Peyer's patch (tissue), 4 donors: ENCODE measurements at regions not wholly inside any gene's neighbourhood (a gene's known extent, or its start where the extent isn't known, plus 50 kb on each side); places are given as distances from the start of the nearest gene placed in this dataset.

Experiments used
- CTCF ChIP-seq, 6 experiments: fragments of 450-650 bp in 4 of 6; fragments of 200-600 bp in 2 of 6; sonication (generic) in 1 of 6; IDR thresholded peaks; one replicate each; pipeline ENCODE4 v1.5.1; 2017 to 2019; ENCODE audit warnings: antibody characterized with exemption in 6 of 6, mild to moderate bottlenecking in 3 of 6, moderate library complexity in 1 of 6
- POLR2A ChIP-seq, 2 donors: fragments of 450-650 bp; IDR thresholded peaks; one replicate each; pipeline ENCODE4 v1.5.1; 2017; ENCODE audit warnings: antibody characterized with exemption in 2 of 2, mild to moderate bottlenecking in 2 of 2, moderate library complexity in 2 of 2

GRCh38 chr13:80438521-80438920, 97.6 kb upstream of the SPRY2 start:
- TF ChIP-seq CTCF (IDR thresholded peaks at IDR 0.05), result no peak
- no peak for TF ChIP-seq POLR2A (IDR thresholded peaks at IDR 0.05)
